ENCODE measurements at regions not wholly inside any gene's neighbourhood (a gene's known extent, or its start where the extent isn't known, plus 50 kb on each side); places are given as distances from the start of the nearest gene placed in this dataset.

- H3K4me1 ChIP-seq: peaks cover 0 to 34% (median 6%) of the 10 kb centered on the region in 12 donors
- DNase-seq: no peak
- H3K36me3 ChIP-seq: no peaks in the 10 kb centered on the region
- WGBS, 4 donors: 81 to 95% (median 88%) methylated on average over 1 of the region's 1 CpG
- H3K27ac ChIP-seq: no peak overlapping the region
- H3K9me3 ChIP-seq: no peaks in the 10 kb centered on the region
- no peak for ATAC-seq
- H3K4me3 ChIP-seq: no peak overlapping the region
- TF ChIP-seq CTCF (IDR thresholded peaks at IDR 0.05): no peak
- TF ChIP-seq POLR2A (IDR thresholded peaks at IDR 0.05): no peak
- intact Hi-C loops (cut with DNase I): no loop called here
- H3K27me3 ChIP-seq: no peaks in the 10 kb centered on the region
Measured at GRCh38 chr5:93126634-93127033, 454.4 kb downstream of the NR2F1-AS1 start.

GRCh38 chr5:93123127-93123526 is 457.9 kb downstream of the NR2F1-AS1 start:
- DNase-seq: no peak
- no peaks in the 10 kb centered on the region for H3K9me3 ChIP-seq
- H3K4me3 ChIP-seq: no peak overlapping the region
- H3K36me3 ChIP-seq: no peaks in the 10 kb centered on the region
- H3K27ac ChIP-seq: no peak overlapping the region
- intact Hi-C loops (cut with DNase I): no loop called here
- H3K27me3 ChIP-seq: no peaks in the 10 kb centered on the region
- H3K4me1 ChIP-seq: peaks cover 0 to 13% (median 0%) of the 10 kb centered on the region in 12 donors
- TF ChIP-seq POLR2A (IDR thresholded peaks at IDR 0.05): no peak
- TF ChIP-seq CTCF (IDR thresholded peaks at IDR 0.05): no peak
- no peak for ATAC-seq

GRCh38 chr5:93122446-93122845 is 458.6 kb downstream of the NR2F1-AS1 start:
- DNase-seq: no peak
- intact Hi-C loops (cut with DNase I): no loop called here
- TF ChIP-seq CTCF (IDR thresholded peaks at IDR 0.05) (no peak), POLR2A (IDR thresholded peaks at IDR 0.05) (no peak)
- H3K4me1 ChIP-seq: peaks cover 0 to 16% (median 0%) of the 10 kb centered on the region in 12 donors
- H3K36me3 ChIP-seq: no peaks in the 10 kb centered on the region
- no peak for ATAC-seq
- H3K4me3 ChIP-seq: no peak overlapping the region
- WGBS, 4 donors: 81 to 95% (median 92%) methylated on average over 2 of the region's 2 CpGs
- H3K27me3 ChIP-seq: no peaks in the 10 kb centered on the region
- H3K9me3 ChIP-seq: no peaks in the 10 kb centered on the region
- no peak overlapping the region for H3K27ac ChIP-seq

DNA sequence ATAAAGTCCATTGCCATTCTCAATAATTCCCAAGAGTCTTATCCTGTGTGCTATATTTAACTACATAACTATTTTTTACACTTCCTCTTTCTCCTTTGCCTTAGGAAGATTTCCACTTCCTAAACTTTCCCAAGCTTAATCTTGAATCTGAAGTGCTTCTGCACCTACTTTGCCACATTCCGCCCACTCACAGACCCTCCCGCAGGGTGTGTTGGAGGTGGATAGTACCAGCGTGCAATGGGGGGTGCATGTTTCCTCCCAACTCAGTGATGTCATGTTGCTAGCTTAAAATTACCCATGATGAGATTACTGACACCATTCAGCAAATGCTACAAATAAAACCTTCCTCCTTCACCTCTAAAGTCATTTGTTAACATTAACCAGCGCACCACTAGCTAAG is 460.2 kb downstream of the NR2F1-AS1 start:
- ATAC-seq (no peak), DNase-seq (no peak)
- Histone ChIP-seq H3K27me3 (no peaks in the 10 kb centered on the region), H3K4me3 (no peak overlapping the region), H3K36me3 (no peaks in the 10 kb centered on the region), H3K4me1 (peaks cover 0 to 5% (median 0%) of the 10 kb centered on the region in 12 donors), H3K9me3 (no peaks in the 10 kb centered on the region), H3K27ac (no peak overlapping the region)
- no peak for TF ChIP-seq CTCF (IDR thresholded peaks at IDR 0.05)
- no peak for TF ChIP-seq POLR2A (IDR thresholded peaks at IDR 0.05)
- 63 to 73% (median 68%) methylated on average over 4 of the region's 4 CpGs for WGBS, 4 donors
- intact Hi-C loops (cut with DNase I): no loop called here

Data from heart left ventricle (tissue), 16 donors.